ENCODE measurements at regions not wholly inside any gene's neighbourhood (a gene's known extent, or its start where the extent isn't known, plus 50 kb on each side); places are given as distances from the start of the nearest gene placed in this dataset.
"Not testable (repeated sequence)": the region's sequence is repeated elsewhere in the genome, so short reads cannot be mapped to it uniquely, and the experiment has no call there.

DNA sequence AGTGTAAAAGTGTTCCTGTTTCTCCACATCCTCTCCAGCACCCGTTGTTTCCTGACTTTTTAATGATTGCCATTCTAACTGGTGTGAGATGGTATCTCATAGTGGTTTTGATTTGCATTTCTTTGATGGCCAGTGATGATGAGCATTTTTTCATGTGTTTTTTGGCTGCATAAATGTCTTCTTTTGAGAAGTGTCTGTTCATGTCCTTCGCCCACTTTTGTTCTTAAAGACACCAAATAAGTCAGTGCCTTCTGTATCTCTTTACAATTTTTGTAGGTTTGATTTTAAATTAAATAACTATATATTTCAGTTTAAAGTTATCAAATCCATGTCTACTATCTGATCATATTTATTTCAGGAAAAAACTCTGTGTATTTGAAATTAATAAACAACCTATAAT is 202.4 kb upstream of the ZNF322 start:
- TF ChIP-seq GABPA, POLR2AphosphoS5 (IDR thresholded peaks at IDR 0.05; ENCODE audit: low read depth): not testable (repeated sequence)
- TF ChIP-seq, protein P1, sequence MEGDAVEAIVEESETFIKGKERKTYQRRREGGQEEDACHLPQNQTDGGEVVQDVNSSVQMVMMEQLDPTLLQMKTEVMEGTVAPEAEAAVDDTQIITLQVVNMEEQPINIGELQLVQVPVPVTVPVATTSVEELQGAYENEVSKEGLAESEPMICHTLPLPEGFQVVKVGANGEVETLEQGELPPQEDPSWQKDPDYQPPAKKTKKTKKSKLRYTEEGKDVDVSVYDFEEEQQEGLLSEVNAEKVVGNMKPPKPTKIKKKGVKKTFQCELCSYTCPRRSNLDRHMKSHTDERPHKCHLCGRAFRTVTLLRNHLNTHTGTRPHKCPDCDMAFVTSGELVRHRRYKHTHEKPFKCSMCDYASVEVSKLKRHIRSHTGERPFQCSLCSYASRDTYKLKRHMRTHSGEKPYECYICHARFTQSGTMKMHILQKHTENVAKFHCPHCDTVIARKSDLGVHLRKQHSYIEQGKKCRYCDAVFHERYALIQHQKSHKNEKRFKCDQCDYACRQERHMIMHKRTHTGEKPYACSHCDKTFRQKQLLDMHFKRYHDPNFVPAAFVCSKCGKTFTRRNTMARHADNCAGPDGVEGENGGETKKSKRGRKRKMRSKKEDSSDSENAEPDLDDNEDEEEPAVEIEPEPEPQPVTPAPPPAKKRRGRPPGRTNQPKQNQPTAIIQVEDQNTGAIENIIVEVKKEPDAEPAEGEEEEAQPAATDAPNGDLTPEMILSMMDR (IDR thresholded peaks at IDR 0.05; ENCODE audit: insufficient read depth, low read length) = not testable (repeated sequence)

Measured in HL-60 (cell line).